C4-2B (cell line): ENCODE measurements at regions not wholly inside any gene's neighbourhood (a gene's known extent, or its start where the extent isn't known, plus 50 kb on each side); places are given as distances from the start of the nearest gene placed in this dataset.

Experiments used
- ZFX ChIP-seq: fragments of 450-650 bp; IDR thresholded peaks from 2 replicates; pipeline ENCODE4 v1.6.1; 2017
- TF ChIP-seq, protein P1 (sequence below): fragments of 450-650 bp; conservative IDR thresholded peaks from 2 replicates; pipeline ENCODE4 v1.5.1; 2017; ENCODE audit warnings: mild to moderate bottlenecking

DNA sequence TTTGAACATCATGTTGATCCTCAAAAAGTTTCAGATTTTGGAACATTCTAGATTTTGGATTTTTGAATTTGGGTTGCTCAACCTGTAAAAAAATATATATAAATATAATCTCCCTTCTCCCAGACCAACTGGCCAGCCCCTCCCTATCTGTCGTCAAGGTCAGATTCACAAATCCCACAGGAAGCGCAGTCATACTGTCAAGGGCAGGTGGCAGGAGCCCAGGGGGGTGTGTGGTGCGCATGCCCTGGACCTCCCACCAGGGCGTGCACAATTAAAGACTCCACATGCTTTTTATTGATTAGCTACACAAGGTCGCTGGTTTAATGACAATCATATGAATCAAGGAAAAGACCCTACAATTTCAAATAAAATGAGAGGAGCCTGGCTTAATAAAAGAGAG, 77.0 kb upstream of the EEPD1 start:
- TF ChIP-seq, protein P1, sequence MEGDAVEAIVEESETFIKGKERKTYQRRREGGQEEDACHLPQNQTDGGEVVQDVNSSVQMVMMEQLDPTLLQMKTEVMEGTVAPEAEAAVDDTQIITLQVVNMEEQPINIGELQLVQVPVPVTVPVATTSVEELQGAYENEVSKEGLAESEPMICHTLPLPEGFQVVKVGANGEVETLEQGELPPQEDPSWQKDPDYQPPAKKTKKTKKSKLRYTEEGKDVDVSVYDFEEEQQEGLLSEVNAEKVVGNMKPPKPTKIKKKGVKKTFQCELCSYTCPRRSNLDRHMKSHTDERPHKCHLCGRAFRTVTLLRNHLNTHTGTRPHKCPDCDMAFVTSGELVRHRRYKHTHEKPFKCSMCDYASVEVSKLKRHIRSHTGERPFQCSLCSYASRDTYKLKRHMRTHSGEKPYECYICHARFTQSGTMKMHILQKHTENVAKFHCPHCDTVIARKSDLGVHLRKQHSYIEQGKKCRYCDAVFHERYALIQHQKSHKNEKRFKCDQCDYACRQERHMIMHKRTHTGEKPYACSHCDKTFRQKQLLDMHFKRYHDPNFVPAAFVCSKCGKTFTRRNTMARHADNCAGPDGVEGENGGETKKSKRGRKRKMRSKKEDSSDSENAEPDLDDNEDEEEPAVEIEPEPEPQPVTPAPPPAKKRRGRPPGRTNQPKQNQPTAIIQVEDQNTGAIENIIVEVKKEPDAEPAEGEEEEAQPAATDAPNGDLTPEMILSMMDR, result no peak
- TF ChIP-seq ZFX, result no peak
